ENCODE measurements at regions not wholly inside any gene's neighbourhood (a gene's known extent, or its start where the extent isn't known, plus 50 kb on each side); places are given as distances from the start of the nearest gene placed in this dataset.
A peak's percentile ranks its signal among the peaks of the same experiment; 100 is the strongest.
"Not testable (repeated sequence)": the region's sequence is repeated elsewhere in the genome, so short reads cannot be mapped to it uniquely, and the experiment has no call there.

DNA sequence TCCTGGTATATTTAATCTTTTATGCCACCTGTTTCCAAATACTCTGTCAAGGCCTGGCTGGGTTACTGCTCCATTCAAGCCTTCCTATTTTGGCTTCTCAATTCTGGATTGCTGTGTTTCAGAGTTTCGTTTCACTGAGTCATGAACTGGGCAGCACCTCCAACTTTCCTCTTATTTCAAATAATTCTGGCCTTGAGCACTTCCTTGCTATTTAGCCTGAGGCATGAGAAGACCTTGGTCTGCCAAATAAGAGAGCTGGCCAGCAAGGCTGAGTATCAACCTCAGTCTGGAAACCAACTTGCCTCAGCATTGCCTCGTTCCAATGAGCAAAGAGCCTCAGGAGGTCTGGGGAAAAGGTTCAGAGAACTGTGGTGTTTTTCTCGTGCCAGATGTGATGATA is 66.6 kb downstream of the TNFAIP3 start:
- Mint-ChIP-seq H3K9me3 (peaks cover 5% of the 10 kb centered on the region), H3K4me1 (ENCODE audit: low read depth) (peaks cover 24% of the 10 kb centered on the region), H3K4me3 (no peak overlapping the region), H3K27ac (no peak overlapping the region), H3K36me3 (ENCODE audit: low read depth) (no peaks in the 10 kb centered on the region), H3K27me3 (no peaks in the 10 kb centered on the region)
- intact Hi-C loops (cut with micrococcal nuclease) = no loop called here

DNA sequence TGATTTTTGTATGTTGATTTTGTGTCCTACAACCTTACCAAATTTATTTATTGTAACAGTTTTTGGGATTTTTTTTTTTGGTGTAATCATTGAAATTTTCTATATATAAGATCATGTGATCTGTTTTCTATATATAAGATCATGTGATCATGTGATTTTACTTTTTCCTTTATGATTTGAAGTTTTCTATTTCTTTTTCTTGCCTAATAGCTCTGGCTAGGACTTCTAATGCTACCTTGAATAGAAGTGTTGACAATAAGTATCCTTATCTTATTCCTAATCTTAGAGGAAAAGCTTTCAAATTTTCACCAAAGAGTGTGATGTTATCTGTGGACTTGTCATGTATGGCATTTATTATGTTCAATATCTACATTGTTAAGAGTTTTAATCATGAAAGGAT is 69.7 kb downstream of the TNFAIP3 start:
- H3K36me3 Mint-ChIP-seq (ENCODE audit: low read depth) = no peaks in the 10 kb centered on the region
- no peak overlapping the region for H3K27ac Mint-ChIP-seq
- H3K9me3 Mint-ChIP-seq = peaks cover 9% of the 10 kb centered on the region
- H3K4me1 Mint-ChIP-seq (ENCODE audit: low read depth) = peaks cover 31% of the 10 kb centered on the region
- H3K4me3 Mint-ChIP-seq = no peak overlapping the region
- H3K27me3 Mint-ChIP-seq = no peaks in the 10 kb centered on the region
- intact Hi-C loops (cut with micrococcal nuclease) = no loop called here

DNA sequence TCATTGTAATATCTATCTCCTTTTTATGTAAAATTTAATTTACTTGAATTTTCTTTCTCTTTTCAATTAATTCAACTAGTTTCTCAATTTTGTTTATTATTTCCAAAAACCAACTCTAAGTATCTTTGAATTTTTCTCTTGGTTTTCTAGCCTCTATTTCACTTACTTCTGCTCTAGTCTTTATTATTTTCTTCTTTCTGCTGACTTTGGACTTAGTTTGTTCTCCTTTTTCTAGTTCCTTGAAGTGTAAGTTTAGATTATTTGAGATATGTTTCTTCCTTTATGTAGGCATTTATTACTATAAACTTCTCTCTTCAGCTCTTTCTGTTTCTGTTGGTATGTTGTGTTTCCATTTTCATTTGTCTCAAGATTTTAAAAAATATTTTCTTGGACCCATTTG is 70.8 kb downstream of the TNFAIP3 start:
- H3K4me3 Mint-ChIP-seq = peak overlapping the region; percentile 52
- H3K4me1 Mint-ChIP-seq (ENCODE audit: low read depth) = peaks cover 32% of the 10 kb centered on the region
- H3K9me3 Mint-ChIP-seq = peaks cover 9% of the 10 kb centered on the region
- intact Hi-C loops (cut with micrococcal nuclease) = no loop called here
- H3K27ac Mint-ChIP-seq = peak overlapping the region; percentile 80
- H3K36me3 Mint-ChIP-seq (ENCODE audit: low read depth) = no peaks in the 10 kb centered on the region
- H3K27me3 Mint-ChIP-seq = no peaks in the 10 kb centered on the region

DNA sequence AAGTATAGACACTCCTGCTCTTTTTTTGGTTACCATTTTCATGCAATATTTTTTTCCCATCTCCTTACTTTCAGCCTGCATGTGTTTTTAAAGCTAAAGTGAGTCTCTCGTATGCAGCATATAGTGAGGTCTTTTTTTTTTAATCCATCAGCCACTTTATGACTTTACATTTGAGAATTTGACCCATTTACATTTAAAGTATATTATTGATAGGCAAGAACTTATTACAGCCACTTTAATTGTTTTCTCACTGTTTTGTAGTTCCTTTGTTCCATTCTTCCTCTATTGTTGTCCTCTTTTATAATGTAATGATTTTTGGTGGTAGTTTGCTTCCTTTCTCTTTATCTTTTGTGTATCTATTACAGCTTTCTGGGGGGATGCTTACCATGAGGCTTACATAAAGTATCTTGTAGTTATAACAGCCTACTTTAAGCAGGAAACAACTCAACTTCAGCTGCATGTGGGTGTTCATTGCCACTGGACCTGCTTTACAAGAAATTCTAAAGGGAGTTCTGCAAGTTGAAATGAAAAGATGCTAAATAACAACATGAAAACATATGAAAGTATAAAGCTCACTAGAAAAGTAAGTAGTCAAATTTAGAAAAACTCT is 71.8 kb downstream of the TNFAIP3 start:
- H3K36me3 Mint-ChIP-seq (ENCODE audit: low read depth) = no peaks in the 10 kb centered on the region
- intact Hi-C loops (cut with micrococcal nuclease) = no loop called here
- no peak overlapping the region for H3K27ac Mint-ChIP-seq
- peaks cover 32% of the 10 kb centered on the region for H3K4me1 Mint-ChIP-seq (ENCODE audit: low read depth)
- H3K9me3 Mint-ChIP-seq = peaks cover 9% of the 10 kb centered on the region
- H3K27me3 Mint-ChIP-seq = no peaks in the 10 kb centered on the region
- no peak overlapping the region for H3K4me3 Mint-ChIP-seq

DNA sequence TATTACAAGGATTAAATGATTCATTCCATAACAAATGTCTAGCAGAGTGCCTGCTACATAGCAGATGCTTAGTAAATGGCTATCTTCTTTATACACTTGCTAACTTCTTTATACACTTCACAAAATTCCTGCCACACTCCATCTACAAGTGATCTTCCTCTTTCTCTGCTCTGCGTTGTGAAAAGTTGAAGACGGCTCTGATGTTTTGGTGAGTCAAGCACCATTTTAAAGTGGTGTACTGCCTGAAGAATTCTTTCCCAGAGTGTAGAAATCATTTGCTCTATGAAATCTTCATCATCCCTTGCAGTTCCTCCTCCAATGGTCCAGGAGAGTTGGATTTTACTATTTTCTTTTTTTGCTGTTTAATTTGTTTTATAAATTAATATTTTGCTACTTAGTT is 74.9 kb downstream of the TNFAIP3 start:
- Mint-ChIP-seq H3K4me3 (no peak overlapping the region), H3K9me3 (peaks cover 9% of the 10 kb centered on the region), H3K27ac (no peak overlapping the region), H3K27me3 (no peaks in the 10 kb centered on the region), H3K4me1 (ENCODE audit: low read depth) (peaks cover 39% of the 10 kb centered on the region), H3K36me3 (ENCODE audit: low read depth) (no peaks in the 10 kb centered on the region)
- intact Hi-C loops (cut with micrococcal nuclease) = loop anchor here (10.0 kb wide), 1 partner anchor 147 kb away; no protein-coding TSS in a partner anchor

DNA sequence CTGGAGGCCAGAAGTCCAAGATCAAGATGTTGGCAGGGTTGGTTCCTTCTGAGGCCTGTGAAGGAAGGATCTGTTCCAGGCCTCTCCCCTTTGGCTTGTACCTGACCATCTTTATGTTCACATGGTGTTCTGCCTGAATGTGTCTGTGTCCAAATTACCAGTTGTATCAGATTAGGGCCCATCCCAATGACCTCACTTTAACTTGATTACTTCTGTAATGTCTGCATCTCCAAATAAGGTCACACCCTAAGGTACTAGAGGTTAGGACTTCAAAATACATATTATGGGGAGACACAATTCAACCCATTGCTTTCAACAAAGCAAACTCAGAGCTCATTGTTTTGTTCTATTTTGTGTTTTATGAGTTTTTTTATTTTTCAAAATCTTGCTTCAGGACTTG is 75.7 kb downstream of the TNFAIP3 start:
- peaks cover 37% of the 10 kb centered on the region for H3K4me1 Mint-ChIP-seq (ENCODE audit: low read depth)
- no peaks in the 10 kb centered on the region for H3K27me3 Mint-ChIP-seq
- no peak overlapping the region for H3K4me3 Mint-ChIP-seq
- no peak overlapping the region for H3K27ac Mint-ChIP-seq
- intact Hi-C loops (cut with micrococcal nuclease) = loop anchor here (10.0 kb wide), 1 partner anchor 148 kb away; no protein-coding TSS in a partner anchor
- H3K9me3 Mint-ChIP-seq = peaks cover 9% of the 10 kb centered on the region
- H3K36me3 Mint-ChIP-seq (ENCODE audit: low read depth) = no peaks in the 10 kb centered on the region

DNA sequence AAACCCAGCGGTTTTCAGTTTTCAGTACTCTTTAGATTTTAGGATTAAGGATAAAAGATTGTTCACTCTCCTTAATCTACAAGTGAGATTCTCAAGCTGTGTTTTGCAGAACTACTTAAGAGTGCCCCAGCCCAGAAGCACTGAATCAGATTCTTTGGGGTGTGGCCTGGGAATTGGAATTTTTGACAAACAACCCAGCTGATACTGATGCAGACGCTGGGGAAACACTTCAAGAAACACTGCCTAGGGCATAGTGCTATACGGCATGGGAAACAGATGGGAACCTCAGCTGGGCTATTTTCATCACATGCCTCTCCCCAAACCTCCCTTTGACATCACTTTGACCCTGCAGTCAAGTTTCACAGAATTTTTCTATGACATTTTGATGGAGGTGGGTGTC is 77.3 kb downstream of the TNFAIP3 start:
- not testable (repeated sequence) for H3K9me3 Mint-ChIP-seq; H3K27me3 Mint-ChIP-seq; H3K36me3 Mint-ChIP-seq (ENCODE audit: low read depth); H3K4me3 Mint-ChIP-seq
- H3K27ac Mint-ChIP-seq = peak overlapping the region; percentile 54
- H3K4me1 Mint-ChIP-seq (ENCODE audit: low read depth) = peaks cover 23% of the 10 kb centered on the region
- intact Hi-C loops (cut with micrococcal nuclease) = loop anchor here (2.0 to 10.0 kb wide), 3 partner anchors 76 to 236 kb away; no protein-coding TSS in a partner anchor

DNA sequence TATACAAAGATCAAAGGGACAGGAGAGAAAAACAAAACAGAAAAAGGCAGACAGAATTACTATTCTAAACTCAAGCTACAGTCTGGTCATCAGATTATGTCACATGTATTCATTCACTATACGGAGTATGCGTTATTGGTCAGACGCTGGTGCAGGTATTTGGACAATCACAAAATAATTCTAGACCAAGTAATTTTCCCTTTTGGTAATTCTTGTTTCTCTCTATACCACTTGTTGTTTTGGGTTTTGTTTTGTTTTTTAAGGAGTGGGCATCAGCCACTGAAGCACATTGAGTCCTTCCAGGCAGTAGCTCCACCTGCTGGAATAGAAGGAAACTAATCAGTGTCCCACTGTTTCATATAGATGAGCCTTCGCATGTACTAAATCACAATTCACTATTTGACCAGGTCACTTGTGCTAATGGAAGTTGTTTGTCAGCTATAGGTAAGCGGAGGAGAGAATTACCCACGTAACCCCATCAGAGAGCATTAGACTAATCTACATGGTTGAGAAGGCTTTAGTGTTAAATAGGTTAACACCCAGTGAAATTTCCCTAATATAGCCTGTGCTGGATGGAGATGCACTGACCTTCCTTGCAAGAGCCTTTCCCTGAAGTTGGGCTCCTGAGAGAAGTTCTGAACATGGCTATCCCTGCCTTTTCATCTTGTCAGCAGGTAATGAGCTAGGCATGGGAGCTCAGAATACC is 77.9 kb downstream of the TNFAIP3 start:
- Mint-ChIP-seq H3K4me1 (ENCODE audit: low read depth) (peaks cover 22% of the 10 kb centered on the region), H3K27ac (peak overlapping the region; percentile 54), H3K27me3 (no peaks in the 10 kb centered on the region)

DNA sequence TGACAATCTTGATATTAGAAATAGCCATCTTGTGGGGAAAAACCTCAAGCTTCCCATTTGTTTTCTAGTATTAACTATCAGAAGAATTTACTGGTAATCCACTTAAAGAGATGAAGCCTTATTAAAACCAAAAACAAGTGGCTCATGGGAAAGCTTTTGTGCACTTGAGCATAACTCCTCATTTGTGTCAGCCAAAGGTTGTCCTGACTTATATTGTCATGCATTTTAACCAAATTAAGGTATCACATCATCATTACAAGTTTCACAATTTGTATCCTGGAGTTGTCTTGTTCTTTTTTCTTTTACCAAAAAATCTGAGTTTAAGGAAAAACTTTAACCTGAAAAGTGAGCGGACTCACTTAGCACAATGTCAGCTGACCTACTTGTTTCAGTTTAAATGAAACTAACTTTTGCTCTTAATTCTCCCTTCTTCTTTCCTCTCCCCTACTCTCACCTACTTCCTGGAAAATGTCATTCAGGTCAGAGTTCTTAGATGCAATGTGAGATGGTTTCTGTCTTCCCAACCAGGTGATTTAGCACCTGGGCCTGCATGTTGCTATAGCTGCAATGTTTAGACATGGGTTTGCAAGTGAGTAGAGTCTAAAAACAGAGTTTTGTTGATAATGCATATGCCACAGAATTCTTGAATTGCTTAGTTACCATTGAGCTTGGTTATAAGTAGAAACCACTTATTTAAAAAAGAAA is 82.8 kb downstream of the TNFAIP3 start:
- H3K36me3 Mint-ChIP-seq (ENCODE audit: low read depth) = no peaks in the 10 kb centered on the region
- no peak overlapping the region for H3K4me3 Mint-ChIP-seq
- H3K4me1 Mint-ChIP-seq (ENCODE audit: low read depth) = peaks cover 26% of the 10 kb centered on the region
- H3K27ac Mint-ChIP-seq = no peak overlapping the region
- H3K27me3 Mint-ChIP-seq = peaks cover 2% of the 10 kb centered on the region
- intact Hi-C loops (cut with micrococcal nuclease) = loop anchor here (5.0 to 10.0 kb wide), 2 partner anchors 52 to 155 kb away; no protein-coding TSS in a partner anchor
- H3K9me3 Mint-ChIP-seq = no peaks in the 10 kb centered on the region

More for the DNA sequence above, 77.9 kb downstream of the TNFAIP3 start:
- Mint-ChIP-seq H3K9me3 (no peaks in the 10 kb centered on the region), H3K36me3 (ENCODE audit: low read depth) (no peaks in the 10 kb centered on the region), H3K4me3 (no peak overlapping the region)
- intact Hi-C loops (cut with micrococcal nuclease) = loop anchor here (2.0 to 10.0 kb wide), 3 partner anchors 76 to 236 kb away; no protein-coding TSS in a partner anchor

DNA sequence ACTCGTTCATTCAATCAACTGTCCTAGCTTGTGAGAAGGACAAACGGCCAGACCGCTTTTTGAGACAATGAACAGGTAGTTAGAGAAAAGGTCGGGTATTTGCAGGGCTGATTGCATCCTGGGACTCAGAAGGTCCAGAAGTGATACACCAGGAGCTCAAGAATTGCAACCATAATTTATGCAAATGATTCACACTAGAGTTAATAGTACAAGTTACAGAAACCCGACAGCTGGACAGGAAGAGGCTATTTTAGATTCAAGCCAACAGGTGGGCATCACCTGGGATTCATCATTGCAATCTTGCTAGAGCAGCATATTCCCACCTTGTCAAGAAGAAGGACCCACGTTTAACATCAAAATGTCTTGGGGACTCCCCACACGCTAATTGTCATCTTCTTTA is 83.5 kb downstream of the TNFAIP3 start:
- intact Hi-C loops (cut with micrococcal nuclease) = loop anchor here (5.0 kb wide), 1 partner anchor 52 kb away; no protein-coding TSS in a partner anchor
- Mint-ChIP-seq H3K27ac (no peak overlapping the region), H3K4me1 (ENCODE audit: low read depth) (peaks cover 25% of the 10 kb centered on the region)

DNA sequence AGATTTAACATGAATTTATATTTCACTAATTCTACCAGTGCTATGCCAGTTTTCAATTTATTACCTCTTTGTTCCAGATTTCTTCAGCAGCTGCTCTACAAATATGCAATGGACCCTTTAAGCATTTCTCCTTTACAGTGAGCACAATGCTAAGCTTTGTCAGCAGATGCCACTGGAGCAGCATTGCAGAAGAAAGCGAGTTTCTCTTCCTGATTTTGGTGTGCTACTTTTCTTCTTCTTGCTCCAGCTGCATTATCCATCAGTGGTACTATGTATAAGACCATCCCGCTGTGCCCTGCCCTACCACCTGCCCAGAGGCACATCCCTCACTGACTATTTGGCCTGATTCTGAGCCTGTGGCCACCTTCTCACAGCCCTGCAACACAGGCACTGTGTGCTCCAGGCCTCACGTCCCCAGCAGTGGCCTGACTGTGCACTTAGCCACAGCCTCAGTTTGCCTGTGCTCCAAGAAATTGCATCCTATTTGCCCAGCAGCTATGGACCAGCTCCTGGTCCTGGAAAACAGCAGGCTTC is 84.1 kb downstream of the TNFAIP3 start:
- Mint-ChIP-seq H3K4me3 (no peak overlapping the region), H3K9me3 (no peaks in the 10 kb centered on the region), H3K36me3 (ENCODE audit: low read depth) (no peaks in the 10 kb centered on the region), H3K4me1 (ENCODE audit: low read depth) (peaks cover 25% of the 10 kb centered on the region), H3K27ac (no peak overlapping the region), H3K27me3 (peaks cover 2% of the 10 kb centered on the region)
- intact Hi-C loops (cut with micrococcal nuclease) = loop anchor here (5.0 kb wide), 1 partner anchor 51 kb away; no protein-coding TSS in a partner anchor

More for the DNA sequence above, 83.5 kb downstream of the TNFAIP3 start:
- no peak overlapping the region for H3K4me3 Mint-ChIP-seq
- H3K27me3 Mint-ChIP-seq = peaks cover 2% of the 10 kb centered on the region
- no peaks in the 10 kb centered on the region for H3K36me3 Mint-ChIP-seq (ENCODE audit: low read depth)
- no peaks in the 10 kb centered on the region for H3K9me3 Mint-ChIP-seq

DNA sequence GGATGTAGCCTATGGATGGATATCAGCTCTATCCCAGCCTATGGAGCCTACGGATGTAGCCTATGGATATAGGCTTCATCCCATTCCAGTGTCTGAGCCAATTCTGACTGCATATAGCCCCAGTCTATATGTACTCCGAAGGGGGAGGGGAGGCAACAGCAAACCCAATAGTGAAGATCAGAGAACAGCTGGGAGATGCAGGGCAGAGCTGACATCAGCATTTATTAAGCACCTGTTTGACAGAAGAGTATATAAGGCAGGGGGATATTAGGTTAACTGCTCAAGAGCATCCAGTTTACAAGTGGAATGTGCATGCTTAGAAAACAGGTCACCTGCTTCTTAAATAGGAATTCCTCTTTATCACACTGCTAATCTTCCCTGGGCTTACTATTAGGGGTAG is 85.2 kb downstream of the TNFAIP3 start:
- intact Hi-C loops (cut with micrococcal nuclease) = loop anchor here (5.0 kb wide), 1 partner anchor 50 kb away; no protein-coding TSS in a partner anchor
- Mint-ChIP-seq H3K4me3 (no peak overlapping the region), H3K9me3 (no peaks in the 10 kb centered on the region), H3K27me3 (peaks cover 2% of the 10 kb centered on the region), H3K4me1 (ENCODE audit: low read depth) (peaks cover 25% of the 10 kb centered on the region), H3K27ac (no peak overlapping the region), H3K36me3 (ENCODE audit: low read depth) (no peaks in the 10 kb centered on the region)

DNA sequence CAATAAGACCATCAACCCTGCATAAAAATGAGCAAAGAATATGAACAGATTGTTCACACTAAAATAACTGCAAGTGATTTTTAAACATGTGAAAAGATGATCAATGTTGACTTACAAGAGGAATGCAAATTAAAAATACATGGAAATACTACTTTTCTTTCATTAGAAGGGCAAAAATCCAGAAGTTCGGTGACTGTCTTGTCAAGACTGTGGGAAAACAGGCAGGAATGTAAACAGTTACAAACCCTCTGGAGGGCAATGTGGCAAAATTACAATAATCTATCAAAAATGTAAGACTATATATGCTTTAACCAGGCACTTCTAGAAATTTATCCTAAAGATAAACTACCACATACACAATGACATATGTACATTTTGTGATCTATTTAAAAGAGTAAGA is 86.7 kb downstream of the TNFAIP3 start:
- no peaks in the 10 kb centered on the region for H3K36me3 Mint-ChIP-seq (ENCODE audit: low read depth)
- H3K27ac Mint-ChIP-seq = no peak overlapping the region
- H3K27me3 Mint-ChIP-seq = peaks cover 2% of the 10 kb centered on the region
- H3K4me1 Mint-ChIP-seq (ENCODE audit: low read depth) = peaks cover 35% of the 10 kb centered on the region
- no peak overlapping the region for H3K4me3 Mint-ChIP-seq
- no peaks in the 10 kb centered on the region for H3K9me3 Mint-ChIP-seq
- intact Hi-C loops (cut with micrococcal nuclease) = loop anchor here (5.0 kb wide), 1 partner anchor 49 kb away; no protein-coding TSS in a partner anchor
